GM12878 (cell line): ENCODE measurements at regions not wholly inside any gene's neighbourhood (a gene's known extent, or its start where the extent isn't known, plus 50 kb on each side); places are given as distances from the start of the nearest gene placed in this dataset.

Source experiments
- ATAC-seq: fragments of 200-7000 bp; cut with Tn5 transposase; 3 replicates; pipeline ENCODE4 v1.9.1; 2020; ENCODE audit warnings: mild to moderate bottlenecking, moderate library complexity
- BruUV-seq: library from RNA; stranded (reverse); fragments of 400-500 nt; replicated peaks from 2 replicates; lab custom pipeline; 2021; lab: Mats Ljungman, UMichigan
- CTCF ChIA-PET: fragments of 300-600 bp; sonication (Branson Sonifier 250); formaldehyde crosslinking; extraction: SDS; loops from one replicate; lab custom pipeline; 2021; ENCODE audit warnings: inconsistent platforms; lab: Yijun Ruan, JAX
- POLR2A ChIA-PET: fragments of 350-600 bp; formaldehyde crosslinking; extraction: SDS; loops from one replicate; lab custom pipeline; 2021; ENCODE audit warnings: inconsistent platforms; lab: Charles Lee
- RAD21 ChIA-PET: fragments of 300-600 bp; sonication (Branson Sonifier 250); formaldehyde crosslinking; loops from one replicate; lab custom pipeline; 2023; ENCODE audit warnings: antibody characterized with exemption; ENCODE audit not compliant: unreplicated experiment; lab: Charles Lee
- SMC1A ChIA-PET: fragments of 300-600 bp; sonication (Branson Sonifier 250); formaldehyde crosslinking; loops from one replicate; lab custom pipeline; 2023; ENCODE audit not compliant: unreplicated experiment, uncharacterized antibody; lab: Charles Lee
- DNase-seq: peaks from one replicate; pipeline ENCODE4 v3.0.0-alpha.2; 2011; ENCODE audit warnings: low read depth, low spot score
- FAIRE-seq: peaks from 3 replicates; lab custom pipeline; 2011; peaks lifted over from hg19 to GRCh38; lab: Jason Lieb, UNC
- H2AFZ ChIP-seq: 2 replicates; pipeline ENCODE4 v1.6.0; 2011; ENCODE audit warnings: low read depth, low read length, control low read depth; ENCODE audit not compliant: control insufficient read depth
- H3K27ac ChIP-seq: 2 replicates; pipeline ENCODE4 v1.5.1; 2011; ENCODE audit warnings: control low read depth; ENCODE audit not compliant: control insufficient read depth, insufficient read depth
- H3K27me3 ChIP-seq, 2 experiments: replicated peaks in 1 of 2; 2 replicates each; pipeline versions ENCODE4 v1.6.0 to v1.6.1; 2011; ENCODE audit warnings: low read length in 1 of 2; ENCODE audit not compliant: control insufficient read depth in 2 of 2, insufficient read depth in 2 of 2
- H3K36me3 ChIP-seq, 2 experiments: 2 replicates each; pipeline ENCODE4 v1.5.1; 2011; ENCODE audit warnings: low read length in 1 of 2; ENCODE audit not compliant: control insufficient read depth in 2 of 2, insufficient read depth in 2 of 2
- H3K4me1 ChIP-seq: 2 replicates; pipeline ENCODE4 v1.6.1; 2011; ENCODE audit warnings: mild to moderate bottlenecking, low read length, moderate library complexity, mixed read lengths; ENCODE audit not compliant: control insufficient read depth, insufficient read depth
- H3K4me2 ChIP-seq: 2 replicates; pipeline ENCODE4 v1.6.0; 2011; ENCODE audit warnings: control low read depth; ENCODE audit not compliant: control insufficient read depth, insufficient read depth
- H3K4me3 ChIP-seq: fragments of 200-600 bp; sonication (generic); 2 replicates; pipeline ENCODE4 v1.5.1; 2016
- H3K79me2 ChIP-seq: 2 replicates; pipeline ENCODE4 v1.6.0; 2011; ENCODE audit warnings: low read length; ENCODE audit not compliant: control insufficient read depth, insufficient read depth
- H3K9ac ChIP-seq: 2 replicates; pipeline ENCODE4 v1.8.0; 2011; ENCODE audit warnings: low read length, control low read depth, mixed read lengths; ENCODE audit not compliant: control insufficient read depth, insufficient read depth
- H3K9me3 ChIP-seq: replicated peaks from 3 replicates; pipeline ENCODE4 v1.5.1; 2011; ENCODE audit warnings: mild to moderate bottlenecking, low read length; ENCODE audit not compliant: control insufficient read depth, insufficient read depth
- H4K20me1 ChIP-seq: 2 replicates; pipeline ENCODE4 v1.6.0; 2011; ENCODE audit not compliant: control insufficient read depth, insufficient read depth
- ATF2 ChIP-seq: IDR thresholded peaks from 2 replicates; pipeline ENCODE4 v1.6.1; 2012; ENCODE audit warnings: low read length, inconsistent platforms
- BCL11A ChIP-seq: IDR thresholded peaks from 2 replicates; pipeline ENCODE4 v1.6.1; 2011; ENCODE audit warnings: low read depth, low read length
- CEBPB ChIP-seq, 2 experiments: fragments of 150-350 bp in 1 of 2; IDR thresholded peaks; 2 replicates each; pipeline ENCODE4 v1.6.1; 2012 to 2014; ENCODE audit warnings: low read depth in 2 of 2, low read length in 2 of 2, borderline replicate concordance in 1 of 2, inconsistent platforms in 1 of 2
- CHD1 ChIP-seq: IDR thresholded peaks from 2 replicates; pipeline ENCODE4 v1.6.1; 2012; ENCODE audit warnings: low read depth, low read length, improper control_type of control experiment
- CHD4 ChIP-seq: fragments of 200-600 bp; sonication (generic); IDR thresholded peaks from 2 replicates; pipeline ENCODE4 v1.6.1; 2016; ENCODE audit warnings: mild to moderate bottlenecking
- FOXK2 ChIP-seq: fragments of 450-650 bp; IDR thresholded peaks from 2 replicates; pipeline ENCODE4 v1.6.1; 2017; ENCODE audit warnings: mild to moderate bottlenecking, moderate library complexity
- GATAD2B ChIP-seq: fragments of 450-650 bp; conservative IDR thresholded peaks from 2 replicates; pipeline ENCODE4 v1.6.1; 2017; ENCODE audit warnings: low read depth, mild to moderate bottlenecking, moderate library complexity
- JUND ChIP-seq: IDR thresholded peaks from 2 replicates; pipeline ENCODE4 v1.6.1; 2012; ENCODE audit warnings: low read depth, mild to moderate bottlenecking, low read length, improper control_type of control experiment, moderate library complexity
- RBBP5 ChIP-seq: fragments of 200-600 bp; sonication (generic); conservative IDR thresholded peaks from 2 replicates; pipeline ENCODE4 v1.6.1; 2016
- RELB ChIP-seq: fragments of 450-650 bp; IDR thresholded peaks from 2 replicates; pipeline ENCODE4 v1.6.1; 2017; ENCODE audit warnings: low read depth, mild to moderate bottlenecking, moderate library complexity
- RFX5 ChIP-seq: IDR thresholded peaks from 2 replicates; pipeline ENCODE4 v1.6.1; 2011; ENCODE audit warnings: low read depth, low read length, improper control_type of control experiment
- SP1 ChIP-seq: IDR thresholded peaks from one replicate; pipeline ENCODE4 v1.6.1; 2011; ENCODE audit warnings: low read depth, low read length
- USF2 ChIP-seq: IDR thresholded peaks from 2 replicates; pipeline ENCODE4 v1.6.1; 2011; ENCODE audit warnings: low read depth, low read length, improper control_type of control experiment, borderline replicate concordance
- ZBED1 ChIP-seq: IDR thresholded peaks from 2 replicates; pipeline ENCODE4 v1.6.1; 2016; ENCODE audit warnings: borderline replicate concordance
- ZNF217 ChIP-seq: fragments of 450-650 bp; IDR thresholded peaks from 2 replicates; pipeline ENCODE4 v1.6.1; 2017; ENCODE audit warnings: antibody characterized with exemption, mild to moderate bottlenecking
- ZNF384 ChIP-seq: IDR thresholded peaks from 2 replicates; pipeline ENCODE4 v1.6.1; 2012; ENCODE audit warnings: low read depth, mild to moderate bottlenecking, low read length, improper control_type of control experiment, borderline replicate concordance
- ZNF622 ChIP-seq: fragments of 450-650 bp; IDR thresholded peaks from 2 replicates; pipeline ENCODE4 v1.6.1; 2017; ENCODE audit warnings: mild to moderate bottlenecking, inconsistent platforms
- ZSCAN29 ChIP-seq: fragments of 450-650 bp; IDR thresholded peaks from 2 replicates; pipeline ENCODE4 v1.6.1; 2017; ENCODE audit warnings: mild to moderate bottlenecking, moderate library complexity
- WGBS: methylation state at CpG from one replicate; pipeline ENCODE4 v1.1.6; 2016; ENCODE audit warnings: low lambda C conversion rate; ENCODE audit not compliant: insufficient replicate concordance, insufficient coverage; ENCODE audit errors: missing lambda C conversion rate; 5-methylcytosine and 5-hydroxymethylcytosine counted together
- in situ Hi-C: fragments of 300-500 bp; cut with MboI; formaldehyde crosslinking; loops from 9 replicates; pipeline ENCODE4 v1.14.3; 2018; ENCODE audit warnings: mixed read lengths
- intact Hi-C: fragments of 100-400 bp; cut with micrococcal nuclease; formaldehyde crosslinking; loops from one replicate; pipeline ENCODE4 v1.14.2; 2022; ENCODE audit not compliant: unreplicated experiment
- TF ChIP-seq, protein P1 (sequence below): IDR thresholded peaks from 2 replicates; pipeline ENCODE4 v1.6.1; 2012; ENCODE audit warnings: low read depth, low read length, improper control_type of control experiment

DNA sequence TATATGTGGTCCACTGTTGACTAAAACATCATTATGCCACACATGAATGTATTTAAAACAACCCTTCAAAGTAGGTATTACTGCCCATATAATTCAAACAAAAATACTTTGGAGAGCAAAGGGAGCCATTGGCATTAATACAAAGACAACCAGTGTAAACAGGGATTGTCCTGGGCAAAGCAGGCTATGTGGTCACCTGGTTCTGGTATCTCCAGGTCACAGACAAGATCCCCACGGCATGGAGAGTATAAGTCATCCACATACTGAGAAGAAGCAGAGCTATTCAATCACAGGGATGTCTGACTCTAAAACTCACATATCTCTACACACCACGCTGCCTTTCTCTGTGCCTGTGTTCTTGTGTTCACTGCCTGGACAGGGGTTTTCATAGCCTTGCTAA, 81.4 kb upstream of the BZW1 start (continued):
- TF ChIP-seq USF2 (no peak), ZNF622 (no peak), RFX5 (no peak), ATF2 (no peak)

- intact Hi-C loops: no loop called here
- no peak overlapping the region for H3K9ac ChIP-seq
- ChIA-PET SMC1A (interaction anchor here (1.5 to 1.8 kb wide), 2 partner anchors 19 to 25 kb away, joined by 3 to 5 read pairs; no protein-coding TSS in a partner anchor), CTCF (interaction anchor here (0.9 to 1.8 kb wide), 3 partner anchors 13 to 25 kb away, joined by 3 to 4 read pairs (median 3); no protein-coding TSS in a partner anchor), RAD21 (interaction anchor here (0.9 to 1.0 kb wide), 2 partner anchors 18 to 247 kb away, joined by 3 read pairs; no protein-coding TSS in a partner anchor), POLR2A (no interaction called here)
- H3K4me1 ChIP-seq: no peaks in the 10 kb centered on the region
- FAIRE-seq (no peak), DNase-seq (no peak), ATAC-seq (no peak)
- H3K4me3 ChIP-seq: no peak overlapping the region
- peaks cover 0 to 7% of the 10 kb centered on the region in 2 experiments; a peak in 2 of 4 replicates for H3K27me3 ChIP-seq
- no peak overlapping the region for H2AFZ ChIP-seq
- H3K36me3 ChIP-seq: no peaks in the 10 kb centered on the region
- 83% methylated on average over 3 of the region's 3 CpGs for WGBS
- no peak overlapping the region for H3K27ac ChIP-seq
- no peaks in the 10 kb centered on the region for H3K79me2 ChIP-seq
- H4K20me1 ChIP-seq: no peaks in the 10 kb centered on the region
- BruUV-seq: no TSS peak
- no peaks in the 10 kb centered on the region for H3K9me3 ChIP-seq
- in situ Hi-C loops: no loop called here
- H3K4me2 ChIP-seq: no peak overlapping the region
- TF ChIP-seq ZNF384: no peak
- TF ChIP-seq, protein P1, sequence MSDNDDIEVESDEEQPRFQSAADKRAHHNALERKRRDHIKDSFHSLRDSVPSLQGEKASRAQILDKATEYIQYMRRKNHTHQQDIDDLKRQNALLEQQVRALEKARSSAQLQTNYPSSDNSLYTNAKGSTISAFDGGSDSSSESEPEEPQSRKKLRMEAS: no peak
- no peak for TF ChIP-seq BCL11A
- no peak for TF ChIP-seq SP1
- TF ChIP-seq GATAD2B: no peak
- no peak for TF ChIP-seq FOXK2
- TF ChIP-seq RELB: no peak
- TF ChIP-seq JUND: no peak
- TF ChIP-seq CHD4: no peak
- TF ChIP-seq ZNF217: no peak
- TF ChIP-seq ZBED1: no peak
- TF ChIP-seq ZNF622: no peak
- no peak for TF ChIP-seq CEBPB (IDR thresholded peaks at IDR 0.05; ENCODE audit: borderline replicate concordance in 1 of 2, low read depth in 2 of 2, low read length in 2 of 2)
- no peak for TF ChIP-seq RBBP5
- no peak for TF ChIP-seq ZSCAN29
- no peak for TF ChIP-seq CHD1
Observed at GRCh38 chr2:200730960-200731359, 80.8 kb upstream of the BZW1 start.
